ENCODE measurements at regions not wholly inside any gene's neighbourhood (a gene's known extent, or its start where the extent isn't known, plus 50 kb on each side); places are given as distances from the start of the nearest gene placed in this dataset.

DNA sequence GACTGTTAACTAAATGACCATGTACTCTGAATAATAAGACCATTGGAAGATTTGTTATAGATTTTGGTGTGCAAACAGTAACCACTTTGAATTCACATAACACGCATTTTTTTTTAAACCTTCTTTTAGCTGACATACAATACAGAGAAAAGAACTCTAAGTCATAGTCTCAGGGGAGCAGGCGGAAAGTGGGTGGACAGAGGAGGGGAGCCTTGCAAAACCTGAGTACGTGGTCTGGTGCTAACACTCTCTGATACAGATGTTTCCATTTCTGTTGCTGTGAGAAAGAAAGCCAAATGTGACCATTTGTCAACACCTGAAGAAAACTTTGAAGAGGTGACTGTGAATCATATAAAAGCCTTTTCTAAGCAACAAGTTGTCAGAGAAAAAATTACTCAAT is 151.8 kb upstream of the GCFC2 start:
- Histone ChIP-seq H3K27ac (ENCODE audit: extremely low read depth, low read depth, low read length) (no peak overlapping the region), H3K4me3 (ENCODE audit: low read depth, low read length) (no peak overlapping the region), H3K9me3 (ENCODE audit: control insufficient read depth, insufficient read depth, low read depth, low read length) (no peaks in the 10 kb centered on the region), H3K4me1 (ENCODE audit: control insufficient read depth, insufficient read depth, low read length) (no peaks in the 10 kb centered on the region), H3K36me3 (ENCODE audit: control insufficient read depth in 2 of 2, insufficient read depth in 1 of 2, low read length in 2 of 2) (no peaks in the 10 kb centered on the region)
- ChIA-PET POLR2A (no interaction called here), CTCF (no interaction called here)
- TF ChIP-seq ZNF654 (tag by site-specific recombination; IDR thresholded peaks at IDR 0.05; ENCODE audit: low read depth) (no peak), ZNF175 (tag by site-specific recombination; IDR thresholded peaks at IDR 0.05) (no peak), ZNF521 (tag by site-specific recombination; IDR thresholded peaks at IDR 0.05) (no peak), ZNF530 (tag by site-specific recombination; IDR thresholded peaks at IDR 0.05; ENCODE audit: low read depth) (no peak), ZNF792 (tag by site-specific recombination; IDR thresholded peaks at IDR 0.05) (no peak), GFI1B (tag by site-specific recombination; IDR thresholded peaks at IDR 0.05) (no peak), ZNF768 (tag by site-specific recombination; IDR thresholded peaks at IDR 0.05) (no peak), GLIS2 (tag by site-specific recombination; IDR thresholded peaks at IDR 0.05) (no peak), HOXA7 (CRISPR knock-in tag; IDR thresholded peaks at IDR 0.05; ENCODE audit: borderline replicate concordance) (no peak)
- TF ChIP-seq, protein P1, sequence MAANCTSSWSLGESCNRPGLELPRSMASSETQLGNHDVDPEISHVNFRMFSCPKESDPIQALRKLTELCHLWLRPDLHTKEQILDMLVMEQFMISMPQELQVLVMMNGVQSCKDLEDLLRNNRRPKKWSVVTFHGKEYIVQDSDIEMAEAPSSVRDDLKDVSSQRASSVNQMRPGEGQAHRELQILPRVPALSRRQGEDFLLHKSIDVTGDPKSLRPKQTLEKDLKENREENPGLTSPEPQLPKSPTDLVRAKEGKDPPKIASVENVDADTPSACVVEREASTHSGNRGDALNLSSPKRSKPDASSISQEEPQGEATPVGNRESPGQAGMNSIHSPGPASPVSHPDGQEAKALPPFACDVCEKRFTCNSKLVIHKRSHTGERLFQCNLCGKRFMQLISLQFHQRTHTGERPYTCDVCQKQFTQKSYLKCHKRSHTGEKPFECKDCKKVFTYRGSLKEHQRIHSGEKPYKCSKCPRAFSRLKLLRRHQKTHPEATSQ (tag by site-specific recombination; IDR thresholded peaks at IDR 0.05), result no peak
- TF ChIP-seq, protein P2, sequence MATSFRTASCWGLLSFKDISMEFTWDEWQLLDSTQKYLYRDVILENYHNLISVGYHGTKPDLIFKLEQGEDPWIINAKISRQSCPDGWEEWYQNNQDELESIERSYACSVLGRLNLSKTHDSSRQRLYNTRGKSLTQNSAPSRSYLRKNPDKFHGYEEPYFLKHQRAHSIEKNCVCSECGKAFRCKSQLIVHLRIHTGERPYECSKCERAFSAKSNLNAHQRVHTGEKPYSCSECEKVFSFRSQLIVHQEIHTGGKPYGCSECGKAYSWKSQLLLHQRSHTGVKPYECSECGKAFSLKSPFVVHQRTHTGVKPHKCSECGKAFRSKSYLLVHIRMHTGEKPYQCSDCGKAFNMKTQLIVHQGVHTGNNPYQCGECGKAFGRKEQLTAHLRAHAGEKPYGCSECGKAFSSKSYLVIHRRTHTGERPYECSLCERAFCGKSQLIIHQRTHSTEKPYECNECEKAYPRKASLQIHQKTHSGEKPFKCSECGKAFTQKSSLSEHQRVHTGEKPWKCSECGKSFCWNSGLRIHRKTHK (tag by site-specific recombination; IDR thresholded peaks at IDR 0.05), result no peak

DNA sequence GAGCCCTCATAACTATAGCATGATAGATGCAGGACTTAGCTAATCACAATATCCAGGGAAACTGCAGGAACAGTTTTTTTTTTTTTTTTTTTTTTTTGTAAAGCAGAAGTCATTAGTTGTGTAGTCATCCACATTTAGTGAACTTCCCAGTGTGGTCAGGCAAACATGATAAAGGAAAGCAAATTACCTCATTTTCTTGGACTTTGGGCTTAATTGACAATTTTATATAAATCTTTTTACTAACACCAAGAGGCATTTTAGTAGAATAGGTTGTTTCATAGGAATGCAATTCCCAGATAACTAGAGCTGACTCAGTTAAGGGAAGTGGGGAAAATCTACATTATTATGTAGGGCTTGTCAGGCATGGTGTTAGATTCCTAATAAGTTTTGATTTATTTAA is 142.7 kb upstream of the GCFC2 start:
- H3K4me1 ChIP-seq (ENCODE audit: control insufficient read depth, insufficient read depth, low read length), result no peaks in the 10 kb centered on the region
- CTCF ChIA-PET, result no interaction called here
- no peaks in the 10 kb centered on the region for H3K36me3 ChIP-seq (ENCODE audit: control insufficient read depth in 2 of 2, insufficient read depth in 1 of 2, low read length in 2 of 2)
- no peaks in the 10 kb centered on the region for H3K9me3 ChIP-seq (ENCODE audit: control insufficient read depth, insufficient read depth, low read depth, low read length)
- H3K4me3 ChIP-seq (ENCODE audit: low read depth, low read length), result no peak overlapping the region
- POLR2A ChIA-PET, result no interaction called here
- TF ChIP-seq, protein P3, sequence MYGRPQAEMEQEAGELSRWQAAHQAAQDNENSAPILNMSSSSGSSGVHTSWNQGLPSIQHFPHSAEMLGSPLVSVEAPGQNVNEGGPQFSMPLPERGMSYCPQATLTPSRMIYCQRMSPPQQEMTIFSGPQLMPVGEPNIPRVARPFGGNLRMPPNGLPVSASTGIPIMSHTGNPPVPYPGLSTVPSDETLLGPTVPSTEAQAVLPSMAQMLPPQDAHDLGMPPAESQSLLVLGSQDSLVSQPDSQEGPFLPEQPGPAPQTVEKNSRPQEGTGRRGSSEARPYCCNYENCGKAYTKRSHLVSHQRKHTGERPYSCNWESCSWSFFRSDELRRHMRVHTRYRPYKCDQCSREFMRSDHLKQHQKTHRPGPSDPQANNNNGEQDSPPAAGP (tag by site-specific recombination; IDR thresholded peaks at IDR 0.05), result no peak
- TF ChIP-seq ZNF37A (tag by site-specific recombination; IDR thresholded peaks at IDR 0.05) (no peak), ZFP41 (tag by site-specific recombination; IDR thresholded peaks at IDR 0.05; ENCODE audit: borderline replicate concordance) (no peak), GLIS1 (tag by site-specific recombination; IDR thresholded peaks at IDR 0.05) (no peak), ZNF133 (tag by site-specific recombination; IDR thresholded peaks at IDR 0.05) (no peak), ZNF10 (tag by site-specific recombination; IDR thresholded peaks at IDR 0.05) (no peak), YY1 (tag by site-specific recombination; IDR thresholded peaks at IDR 0.05) (no peak), ZNF843 (tag by site-specific recombination; IDR thresholded peaks at IDR 0.05) (no peak), ZNF157 (tag by site-specific recombination; IDR thresholded peaks at IDR 0.05) (no peak), ZNF423 (tag by site-specific recombination; IDR thresholded peaks at IDR 0.05) (no peak), YY2 (tag by site-specific recombination; IDR thresholded peaks at IDR 0.05) (no peak)
- TF ChIP-seq, protein P4, sequence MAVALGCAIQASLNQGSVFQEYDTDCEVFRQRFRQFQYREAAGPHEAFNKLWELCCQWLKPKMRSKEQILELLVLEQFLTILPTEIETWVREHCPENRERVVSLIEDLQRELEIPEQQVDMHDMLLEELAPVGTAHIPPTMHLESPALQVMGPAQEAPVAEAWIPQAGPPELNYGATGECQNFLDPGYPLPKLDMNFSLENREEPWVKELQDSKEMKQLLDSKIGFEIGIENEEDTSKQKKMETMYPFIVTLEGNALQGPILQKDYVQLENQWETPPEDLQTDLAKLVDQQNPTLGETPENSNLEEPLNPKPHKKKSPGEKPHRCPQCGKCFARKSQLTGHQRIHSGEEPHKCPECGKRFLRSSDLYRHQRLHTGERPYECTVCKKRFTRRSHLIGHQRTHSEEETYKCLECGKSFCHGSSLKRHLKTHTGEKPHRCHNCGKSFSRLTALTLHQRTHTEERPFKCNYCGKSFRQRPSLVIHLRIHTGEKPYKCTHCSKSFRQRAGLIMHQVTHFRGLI (tag by site-specific recombination; IDR thresholded peaks at IDR 0.05), result no peak
- TF ChIP-seq, protein P5, sequence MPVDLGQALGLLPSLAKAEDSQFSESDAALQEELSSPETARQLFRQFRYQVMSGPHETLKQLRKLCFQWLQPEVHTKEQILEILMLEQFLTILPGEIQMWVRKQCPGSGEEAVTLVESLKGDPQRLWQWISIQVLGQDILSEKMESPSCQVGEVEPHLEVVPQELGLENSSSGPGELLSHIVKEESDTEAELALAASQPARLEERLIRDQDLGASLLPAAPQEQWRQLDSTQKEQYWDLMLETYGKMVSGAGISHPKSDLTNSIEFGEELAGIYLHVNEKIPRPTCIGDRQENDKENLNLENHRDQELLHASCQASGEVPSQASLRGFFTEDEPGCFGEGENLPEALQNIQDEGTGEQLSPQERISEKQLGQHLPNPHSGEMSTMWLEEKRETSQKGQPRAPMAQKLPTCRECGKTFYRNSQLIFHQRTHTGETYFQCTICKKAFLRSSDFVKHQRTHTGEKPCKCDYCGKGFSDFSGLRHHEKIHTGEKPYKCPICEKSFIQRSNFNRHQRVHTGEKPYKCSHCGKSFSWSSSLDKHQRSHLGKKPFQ (tag by site-specific recombination; IDR thresholded peaks at IDR 0.05), result no peak
- no peak overlapping the region for H3K27ac ChIP-seq (ENCODE audit: extremely low read depth, low read depth, low read length)

All from HEK293 (cell line).